ENCODE measurements at regions not wholly inside any gene's neighbourhood (a gene's known extent, or its start where the extent isn't known, plus 50 kb on each side); places are given as distances from the start of the nearest gene placed in this dataset.

- TF ChIP-seq PREB (CRISPR knock-in tag; IDR thresholded peaks at IDR 0.05): no peak
- no peak for TF ChIP-seq CBX3 (IDR thresholded peaks at IDR 0.05; ENCODE audit: borderline replicate concordance in 1 of 2, low read length in 2 of 2)
Observed at GRCh38 chr2:122273785-122274419, 518.5 kb downstream of the TSN start (continued).

- no peak overlapping the region for H3K4me3 ChIP-seq
- H3K36me3 ChIP-seq (ENCODE audit: control insufficient read depth, insufficient read depth, low read length): no peaks in the 10 kb centered on the region
- H3K27me3 ChIP-seq (ENCODE audit: control insufficient read depth in 2 of 2, insufficient read depth in 2 of 2, low read length in 2 of 2): no peaks in the 10 kb centered on the region
- no peak overlapping the region for H3K9ac ChIP-seq (ENCODE audit: insufficient read depth in 1 of 2, low read depth in 2 of 2, low read length in 2 of 2)
- no peaks in the 10 kb centered on the region for H3K4me1 ChIP-seq (replicated peaks in 1 of 2; ENCODE audit: control insufficient read depth in 2 of 2, insufficient read depth in 2 of 2, low read length in 2 of 2)
- H3K79me2 ChIP-seq (ENCODE audit: control insufficient read depth, insufficient read depth, low read length): no peaks in the 10 kb centered on the region
- ChIA-PET CTCF (ENCODE audit: low intra/inter-chr PET ratio) (no interaction called here), POLR2A (no interaction called here)
- H2AFZ ChIP-seq (ENCODE audit: low read depth, low read length): no peak overlapping the region
- peaks cover 3% of the 10 kb centered on the region; the same call in 1 of the 2 replicates for H3K9me3 ChIP-seq (replicated peaks; ENCODE audit: control insufficient read depth, insufficient read depth, low read depth, low read length)
- intact Hi-C loops (cut with micrococcal nuclease): no loop called here
- no peak for FAIRE-seq
- H3K4me2 ChIP-seq (ENCODE audit: insufficient read depth, low read length): no peak overlapping the region
- WGBS (ENCODE audit: insufficient coverage, low coverage, missing lambda C conversion rate): 0% methylated on average over 3 of the region's 3 CpGs
- in situ Hi-C loops (cut with MboI): no loop called here
- no peak overlapping the region for H3K27ac ChIP-seq (ENCODE audit: extremely low read depth, low read depth, low read length)
- H4K20me1 ChIP-seq (replicated peaks; ENCODE audit: control insufficient read depth, insufficient read depth, low read length): no peaks in the 10 kb centered on the region
- no peak for ATAC-seq
- BruUV-seq (replicated peaks): no TSS peak
- H3K9me1 ChIP-seq (ENCODE audit: control insufficient read depth, insufficient read depth, low read length): no peaks in the 10 kb centered on the region
- no peak for DNase-seq (ENCODE audit: extremely low read depth in 1 of 4, low spot score in 3 of 4)
- TF ChIP-seq HSF4 (CRISPR knock-in tag; IDR thresholded peaks at IDR 0.05; ENCODE audit: borderline replicate concordance) (no peak), CBX2 (IDR thresholded peaks at IDR 0.05; ENCODE audit: insufficient read depth, low read length, poor library complexity, severe bottlenecking) (no peak), CGGBP1 (CRISPR knock-in tag; IDR thresholded peaks at IDR 0.05) (no peak), C11orf30 (IDR thresholded peaks at IDR 0.05; ENCODE audit: low read depth) (no peak), SIN3B (IDR thresholded peaks at IDR 0.05; ENCODE audit: low read depth) (no peak), HMG20B (CRISPR knock-in tag; IDR thresholded peaks at IDR 0.05) (no peak), ZNF717 (CRISPR knock-in tag; IDR thresholded peaks at IDR 0.05) (no peak), CEBPZ (IDR thresholded peaks at IDR 0.05; ENCODE audit: borderline replicate concordance, low read depth, low read length) (no peak), GTF3C2 (IDR thresholded peaks at IDR 0.05; ENCODE audit: borderline replicate concordance, extremely low read depth, insufficient read length) (no peak), RBM17 (IDR thresholded peaks at IDR 0.05; ENCODE audit: borderline replicate concordance, low read depth, low read length) (no peak)
Observed at GRCh38 chr2:122277956-122278355, 522.5 kb downstream of the TSN start.
